Thyroid gland (tissue), 4 donors: ENCODE measurements at regions not wholly inside any gene's neighbourhood (a gene's known extent, or its start where the extent isn't known, plus 50 kb on each side); places are given as distances from the start of the nearest gene placed in this dataset.

Experiments
- POLR2A ChIP-seq, 2 donors: fragments of 450-650 bp; IDR thresholded peaks; one replicate each; pipeline ENCODE4 v1.6.1; 2017; ENCODE audit warnings: antibody characterized with exemption in 2 of 2, mild to moderate bottlenecking in 2 of 2, moderate library complexity in 1 of 2
- TF ChIP-seq, protein P1 (sequence below), 6 experiments: fragments of 200-600 bp in 3 of 6; fragments of 450-650 bp in 3 of 6; sonication (generic) in 3 of 6; IDR thresholded peaks; one replicate each; pipeline ENCODE4 v1.5.1; 2016 to 2019; ENCODE audit warnings: antibody characterized with exemption in 6 of 6, mild to moderate bottlenecking in 2 of 6, inconsistent platforms in 1 of 6, moderate library complexity in 1 of 6

DNA sequence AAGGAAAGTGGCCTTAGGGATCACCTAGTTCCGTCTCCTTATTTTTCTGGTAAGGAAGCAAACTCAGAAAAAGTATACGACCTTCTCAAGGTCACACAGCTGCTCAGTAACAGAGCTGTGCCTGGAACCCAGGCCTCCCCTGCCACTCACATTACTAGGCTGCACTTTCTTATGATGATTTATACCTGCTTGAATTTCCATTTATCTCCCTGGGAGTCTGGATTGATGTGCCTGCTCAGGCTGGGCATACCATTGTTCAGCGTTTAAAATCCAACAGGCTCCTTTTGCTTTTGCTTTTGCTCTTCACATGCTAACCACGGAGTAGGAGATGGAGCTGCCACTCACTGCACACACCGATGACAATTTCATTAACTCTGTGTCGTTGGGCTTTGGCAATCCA lies 241.0 kb downstream of the OLFM4 start:
- TF ChIP-seq, protein P1, sequence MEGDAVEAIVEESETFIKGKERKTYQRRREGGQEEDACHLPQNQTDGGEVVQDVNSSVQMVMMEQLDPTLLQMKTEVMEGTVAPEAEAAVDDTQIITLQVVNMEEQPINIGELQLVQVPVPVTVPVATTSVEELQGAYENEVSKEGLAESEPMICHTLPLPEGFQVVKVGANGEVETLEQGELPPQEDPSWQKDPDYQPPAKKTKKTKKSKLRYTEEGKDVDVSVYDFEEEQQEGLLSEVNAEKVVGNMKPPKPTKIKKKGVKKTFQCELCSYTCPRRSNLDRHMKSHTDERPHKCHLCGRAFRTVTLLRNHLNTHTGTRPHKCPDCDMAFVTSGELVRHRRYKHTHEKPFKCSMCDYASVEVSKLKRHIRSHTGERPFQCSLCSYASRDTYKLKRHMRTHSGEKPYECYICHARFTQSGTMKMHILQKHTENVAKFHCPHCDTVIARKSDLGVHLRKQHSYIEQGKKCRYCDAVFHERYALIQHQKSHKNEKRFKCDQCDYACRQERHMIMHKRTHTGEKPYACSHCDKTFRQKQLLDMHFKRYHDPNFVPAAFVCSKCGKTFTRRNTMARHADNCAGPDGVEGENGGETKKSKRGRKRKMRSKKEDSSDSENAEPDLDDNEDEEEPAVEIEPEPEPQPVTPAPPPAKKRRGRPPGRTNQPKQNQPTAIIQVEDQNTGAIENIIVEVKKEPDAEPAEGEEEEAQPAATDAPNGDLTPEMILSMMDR (IDR thresholded peaks at IDR 0.05): no peak
- no peak for TF ChIP-seq POLR2A (IDR thresholded peaks at IDR 0.05)
